Ovary (tissue), 3 donors: ENCODE measurements at regions not wholly inside any gene's neighbourhood (a gene's known extent, or its start where the extent isn't known, plus 50 kb on each side); places are given as distances from the start of the nearest gene placed in this dataset.

Source experiments
- POLR2A ChIP-seq: fragments of 450-650 bp; IDR thresholded peaks from one replicate; pipeline ENCODE4 v1.6.1; 2017; ENCODE audit warnings: antibody characterized with exemption, mild to moderate bottlenecking, moderate library complexity
- TF ChIP-seq, protein P1 (sequence below), 3 donors: fragments of 450-650 bp in 2 of 3; fragments of 200-600 bp in 1 of 3; IDR thresholded peaks; one replicate each; pipeline versions ENCODE4 v1.5.1 to v1.8.0; 2016 to 2022; ENCODE audit warnings: antibody characterized with exemption in 3 of 3, mild to moderate bottlenecking in 1 of 3
- donor health status: DM: no; HTN: no; CAD: no.

DNA sequence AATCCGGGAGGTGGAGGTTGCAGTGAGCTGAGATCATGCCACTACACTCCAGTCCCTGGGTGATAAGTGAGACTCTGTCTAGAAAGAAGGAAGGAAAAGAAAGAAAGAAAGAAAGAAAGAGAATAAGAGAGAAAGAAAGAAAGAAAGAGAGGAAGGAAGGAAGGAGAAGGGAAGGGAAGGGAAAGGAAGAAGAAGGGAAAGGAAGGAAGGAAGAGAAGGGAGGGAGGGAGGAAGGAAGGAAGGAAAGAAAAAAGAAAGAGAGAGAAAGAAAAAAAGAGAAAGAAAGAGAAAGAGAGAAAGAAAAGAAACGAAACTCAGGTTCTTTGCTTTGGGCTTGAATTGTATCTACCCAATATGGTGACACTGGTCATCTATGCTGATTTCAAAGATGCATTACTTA, 102.3 kb upstream of the GATA6 start:
- TF ChIP-seq, protein P1, sequence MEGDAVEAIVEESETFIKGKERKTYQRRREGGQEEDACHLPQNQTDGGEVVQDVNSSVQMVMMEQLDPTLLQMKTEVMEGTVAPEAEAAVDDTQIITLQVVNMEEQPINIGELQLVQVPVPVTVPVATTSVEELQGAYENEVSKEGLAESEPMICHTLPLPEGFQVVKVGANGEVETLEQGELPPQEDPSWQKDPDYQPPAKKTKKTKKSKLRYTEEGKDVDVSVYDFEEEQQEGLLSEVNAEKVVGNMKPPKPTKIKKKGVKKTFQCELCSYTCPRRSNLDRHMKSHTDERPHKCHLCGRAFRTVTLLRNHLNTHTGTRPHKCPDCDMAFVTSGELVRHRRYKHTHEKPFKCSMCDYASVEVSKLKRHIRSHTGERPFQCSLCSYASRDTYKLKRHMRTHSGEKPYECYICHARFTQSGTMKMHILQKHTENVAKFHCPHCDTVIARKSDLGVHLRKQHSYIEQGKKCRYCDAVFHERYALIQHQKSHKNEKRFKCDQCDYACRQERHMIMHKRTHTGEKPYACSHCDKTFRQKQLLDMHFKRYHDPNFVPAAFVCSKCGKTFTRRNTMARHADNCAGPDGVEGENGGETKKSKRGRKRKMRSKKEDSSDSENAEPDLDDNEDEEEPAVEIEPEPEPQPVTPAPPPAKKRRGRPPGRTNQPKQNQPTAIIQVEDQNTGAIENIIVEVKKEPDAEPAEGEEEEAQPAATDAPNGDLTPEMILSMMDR (IDR thresholded peaks at IDR 0.05) = no peak
- no peak for TF ChIP-seq POLR2A
